ENCODE measurements at regions not wholly inside any gene's neighbourhood (a gene's known extent, or its start where the extent isn't known, plus 50 kb on each side); places are given as distances from the start of the nearest gene placed in this dataset.
"Not testable (repeated sequence)": the region's sequence is repeated elsewhere in the genome, so short reads cannot be mapped to it uniquely, and the experiment has no call there.

- DNase-seq (ENCODE audit: low read depth in 3 of 3), result no peak
These were observed 181.9 kb upstream of the ZNF469 start for GRCh38 chr16:88200896-88201185.

GRCh38 chr16:88201611-88202010 lies 181.1 kb upstream of the ZNF469 start:
- not testable (repeated sequence) for DNase-seq (ENCODE audit: low read depth in 3 of 3)

- DNase-seq (ENCODE audit: low read depth in 3 of 3), result no peak
These were observed 180.5 kb upstream of the ZNF469 start for GRCh38 chr16:88202207-88202745.

GRCh38 chr16:88202856-88203681 lies 179.7 kb upstream of the ZNF469 start:
- DNase-seq (ENCODE audit: low read depth in 3 of 3), result not testable (repeated sequence)

GRCh38 chr16:88204131-88205110 lies 178.3 kb upstream of the ZNF469 start:
- DNase-seq (ENCODE audit: low read depth in 3 of 3), result not testable (repeated sequence)

- DNase-seq (ENCODE audit: low read depth in 3 of 3), result not testable (repeated sequence)
These were observed 177.3 kb upstream of the ZNF469 start for GRCh38 chr16:88205482-88205881.

- DNase-seq (ENCODE audit: low read depth in 3 of 3), result not testable (repeated sequence)
These were observed 176.8 kb upstream of the ZNF469 start for GRCh38 chr16:88206006-88206405.

GRCh38 chr16:88206516-88206915 lies 176.2 kb upstream of the ZNF469 start:
- not testable (repeated sequence) for DNase-seq (ENCODE audit: low read depth in 3 of 3)

- DNase-seq (ENCODE audit: low read depth in 3 of 3), result no peak
These were observed 174.6 kb upstream of the ZNF469 start for GRCh38 chr16:88208112-88208511.

GRCh38 chr16:88208776-88209175 lies 174.0 kb upstream of the ZNF469 start:
- not testable (repeated sequence) for DNase-seq (ENCODE audit: low read depth in 3 of 3)

- not testable (repeated sequence) for DNase-seq (ENCODE audit: low read depth in 3 of 3)
These were observed 173.2 kb upstream of the ZNF469 start for GRCh38 chr16:88209579-88209978.

- DNase-seq (ENCODE audit: low read depth in 3 of 3), result not testable (repeated sequence)
These were observed 168.8 kb upstream of the ZNF469 start for GRCh38 chr16:88213937-88214336.

GRCh38 chr16:88221001-88221761 lies 161.6 kb upstream of the ZNF469 start:
- not testable (repeated sequence) for DNase-seq (ENCODE audit: low read depth in 3 of 3)

- DNase-seq (ENCODE audit: low read depth in 3 of 3), result not testable (repeated sequence)
These were observed 159.1 kb upstream of the ZNF469 start for GRCh38 chr16:88223696-88224095.

- DNase-seq (ENCODE audit: low read depth in 3 of 3), result not testable (repeated sequence)
These were observed 158.4 kb upstream of the ZNF469 start for GRCh38 chr16:88224131-88224898.

GRCh38 chr16:88225640-88226230 lies 157.0 kb upstream of the ZNF469 start:
- DNase-seq (ENCODE audit: low read depth in 3 of 3), result not testable (repeated sequence)

GRCh38 chr16:88226302-88226701 lies 156.5 kb upstream of the ZNF469 start:
- not testable (repeated sequence) for DNase-seq (ENCODE audit: low read depth in 3 of 3)

- DNase-seq (ENCODE audit: low read depth in 3 of 3), result not testable (repeated sequence)
These were observed 155.6 kb upstream of the ZNF469 start for GRCh38 chr16:88227026-88227721.

- DNase-seq (ENCODE audit: low read depth in 3 of 3), result not testable (repeated sequence)
These were observed 154.9 kb upstream of the ZNF469 start for GRCh38 chr16:88227722-88228482.

All from stimulated activated CD4-positive, alpha-beta T cell treated with anti-CD3 and anti-CD28 coated beads, TNF-alpha, amount 100 ng/mL, for 4 hours (primary cell).